Small intestine (tissue), 7 donors: ENCODE measurements at regions not wholly inside any gene's neighbourhood (a gene's known extent, or its start where the extent isn't known, plus 50 kb on each side); places are given as distances from the start of the nearest gene placed in this dataset.

Experiments
- DNase-seq, 2 donors: peaks; one replicate each; pipeline versions ENCODE4 v3.0.0 to v3.0.0-alpha.2; 2013
- FAIRE-seq: peaks from 2 replicates; lab custom pipeline; 2012; peaks lifted over from hg19 to GRCh38; lab: Jason Lieb, UNC
- H3K27ac ChIP-seq, 3 donors: one replicate each; pipeline ENCODE4 v1.5.1; 2013; ENCODE audit warnings: low read length in 2 of 3, mild to moderate bottlenecking in 2 of 3, control low read depth in 1 of 3, inconsistent platforms in 1 of 3, low read depth in 1 of 3, moderate library complexity in 1 of 3
- H3K27me3 ChIP-seq, 3 donors: one replicate each; pipeline ENCODE4 v1.6.1; 2013; ENCODE audit warnings: low read length in 3 of 3, inconsistent platforms in 1 of 3; ENCODE audit not compliant: control insufficient read depth in 3 of 3, insufficient read depth in 3 of 3
- H3K36me3 ChIP-seq, 3 donors: one replicate each; pipeline ENCODE4 v1.6.1; 2013; ENCODE audit warnings: low read length in 3 of 3, inconsistent platforms in 1 of 3, low read depth in 1 of 3, mild to moderate bottlenecking in 1 of 3, moderate library complexity in 1 of 3; ENCODE audit not compliant: control insufficient read depth in 3 of 3, insufficient read depth in 2 of 3
- H3K4me1 ChIP-seq, 3 donors: one replicate each; pipeline ENCODE4 v1.6.1; 2013; ENCODE audit warnings: low read length in 2 of 3, inconsistent platforms in 1 of 3, low read depth in 1 of 3, mild to moderate bottlenecking in 1 of 3, moderate library complexity in 1 of 3; ENCODE audit not compliant: control insufficient read depth in 3 of 3, insufficient read depth in 2 of 3
- H3K4me3 ChIP-seq, 3 donors: one replicate each; pipeline ENCODE4 v1.5.1; 2013; ENCODE audit warnings: low read length in 3 of 3, control low read depth in 1 of 3, inconsistent platforms in 1 of 3, low read depth in 1 of 3, mild to moderate bottlenecking in 1 of 3, moderate library complexity in 1 of 3
- H3K9me3 ChIP-seq, 2 donors: one replicate each; pipeline ENCODE4 v1.6.1; 2013; ENCODE audit warnings: low read depth in 1 of 2, low read length in 1 of 2; ENCODE audit not compliant: control insufficient read depth in 2 of 2, insufficient read depth in 1 of 2
- WGBS, 3 donors: extraction: QIAGEN DNeasy Blood & Tissue Kit; methylation state at CpG; one replicate each; pipeline ENCODE4 v1.1.7; 2013; 5-methylcytosine and 5-hydroxymethylcytosine counted together
- donor health status: healthy with polysubstance abuse.
- donor health status: control.
- donor health status: control.
- donor health status: Bipolar disorder and iron deficiency.
- donor health status: healthy.

DNA sequence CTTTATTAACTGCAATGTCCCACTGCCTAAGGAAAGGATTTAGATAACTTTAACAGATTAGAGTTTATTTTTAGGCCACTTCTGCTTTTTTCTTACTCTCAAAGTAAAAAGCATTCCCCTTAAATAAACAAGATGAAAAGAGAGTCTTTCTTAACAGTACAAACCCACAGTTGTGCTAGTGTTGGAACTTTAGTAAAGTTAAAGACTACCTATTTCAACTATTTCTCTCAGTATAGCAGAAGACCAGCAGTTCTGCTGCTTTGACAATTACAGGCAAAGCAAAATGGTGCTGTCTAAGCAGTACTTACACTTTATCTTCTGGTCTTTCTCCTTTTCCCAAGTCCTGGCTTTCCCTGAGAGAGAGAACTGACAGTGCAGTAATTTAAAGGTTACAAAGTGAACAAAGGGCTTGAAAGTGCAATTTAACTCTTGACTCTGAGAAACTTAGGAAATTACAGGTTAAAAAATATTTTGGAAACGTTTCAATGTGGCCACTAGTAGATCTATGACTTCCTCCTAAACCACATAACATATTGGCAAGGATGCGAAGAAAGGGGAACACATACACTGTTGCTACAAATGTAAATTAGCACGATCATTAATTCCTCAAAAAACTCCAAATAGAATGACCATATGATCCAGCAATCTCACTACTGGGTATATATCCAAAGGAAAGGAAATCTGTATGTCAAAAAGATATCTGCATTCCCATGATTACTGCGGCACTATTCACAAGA, 135.4 kb upstream of the POGK start:
- no peak for DNase-seq
- no peak overlapping the region for H3K4me3 ChIP-seq
- H3K36me3 ChIP-seq: no peaks in the 10 kb centered on the region
- H3K27ac ChIP-seq: no peak overlapping the region
- no peak for FAIRE-seq
- H3K4me1 ChIP-seq: no peaks in the 10 kb centered on the region
- no peaks in the 10 kb centered on the region for H3K9me3 ChIP-seq
- no peaks in the 10 kb centered on the region for H3K27me3 ChIP-seq
- WGBS, 3 donors: 53 to 71% (median 55%) methylated on average over 4 of the region's 4 CpGs

DNA sequence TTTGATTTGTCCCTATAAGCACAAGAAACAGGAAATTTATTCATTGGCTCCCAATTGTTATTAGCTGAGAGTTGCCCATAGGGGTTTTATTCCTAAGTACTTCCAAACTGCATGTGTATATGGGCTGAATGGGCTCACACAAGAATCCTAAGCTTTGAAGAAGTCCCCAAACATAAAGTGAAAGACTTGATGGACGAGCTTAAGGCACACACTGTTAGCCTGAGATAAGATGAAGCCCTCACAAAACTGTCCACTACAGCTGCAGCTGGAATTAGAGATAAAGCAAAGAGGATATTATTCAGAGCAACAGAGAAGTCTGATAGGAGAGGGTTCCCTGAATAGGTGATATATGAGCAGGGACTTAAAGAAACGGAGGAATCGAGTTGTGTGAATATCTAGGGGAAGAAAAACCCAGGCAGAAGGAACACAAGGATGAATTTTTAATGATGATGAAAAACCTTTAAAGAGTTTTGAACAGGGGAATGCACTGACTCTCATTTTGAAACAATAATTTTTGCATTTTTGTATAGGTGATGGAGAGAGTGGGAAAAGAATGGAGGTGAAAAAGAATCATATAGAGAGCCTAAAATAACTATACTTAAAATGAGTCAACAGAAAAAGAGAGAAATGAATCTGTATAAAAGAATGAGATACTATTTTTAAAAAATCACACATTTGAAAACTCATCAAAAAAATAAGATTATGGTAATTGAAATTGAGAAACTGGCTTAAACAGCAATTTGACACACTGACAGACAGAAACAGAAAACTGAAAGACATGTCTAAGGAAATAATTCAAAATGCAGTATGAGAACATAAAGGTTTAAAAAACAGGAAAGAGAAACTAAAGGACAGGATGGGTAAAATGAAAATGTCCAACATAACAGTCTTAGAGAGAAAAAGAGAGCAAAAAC, 133.6 kb upstream of the POGK start:
- Histone ChIP-seq H3K27ac (no peak overlapping the region), H3K4me3 (no peak overlapping the region), H3K9me3 (no peaks in the 10 kb centered on the region), H3K4me1 (no peaks in the 10 kb centered on the region), H3K27me3 (no peaks in the 10 kb centered on the region), H3K36me3 (no peaks in the 10 kb centered on the region)
- DNase-seq: no peak
- no peak for FAIRE-seq
- 15 to 22% (median 18%) methylated on average over 3 of the region's 3 CpGs for WGBS, 3 donors

DNA sequence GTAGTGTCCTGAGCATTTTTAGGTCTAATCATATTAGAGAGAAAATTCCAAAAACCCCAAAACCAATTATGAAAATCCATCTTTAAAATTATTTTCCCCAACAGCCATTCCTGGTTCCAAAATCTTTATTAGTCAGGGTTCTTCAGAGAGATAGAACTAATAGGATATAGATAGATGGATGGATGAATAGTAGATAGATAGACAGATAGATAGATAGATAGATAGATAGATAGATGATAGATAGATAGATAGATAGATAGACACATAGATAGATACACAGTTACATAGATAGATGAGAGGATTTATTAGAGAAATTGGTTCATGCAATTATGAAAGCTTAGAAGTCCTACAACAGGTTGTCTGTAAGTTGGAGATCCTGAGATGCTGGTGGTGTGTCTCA, 122.7 kb upstream of the POGK start:
- H3K4me1 ChIP-seq: no peaks in the 10 kb centered on the region
- no peak overlapping the region for H3K4me3 ChIP-seq
- H3K36me3 ChIP-seq: no peaks in the 10 kb centered on the region
- no peak for DNase-seq
- H3K27me3 ChIP-seq: no peaks in the 10 kb centered on the region
- H3K9me3 ChIP-seq: peaks cover 1 to 5% of the 10 kb centered on the region in 2 donors
- no peak overlapping the region for H3K27ac ChIP-seq
- FAIRE-seq: no peak

DNA sequence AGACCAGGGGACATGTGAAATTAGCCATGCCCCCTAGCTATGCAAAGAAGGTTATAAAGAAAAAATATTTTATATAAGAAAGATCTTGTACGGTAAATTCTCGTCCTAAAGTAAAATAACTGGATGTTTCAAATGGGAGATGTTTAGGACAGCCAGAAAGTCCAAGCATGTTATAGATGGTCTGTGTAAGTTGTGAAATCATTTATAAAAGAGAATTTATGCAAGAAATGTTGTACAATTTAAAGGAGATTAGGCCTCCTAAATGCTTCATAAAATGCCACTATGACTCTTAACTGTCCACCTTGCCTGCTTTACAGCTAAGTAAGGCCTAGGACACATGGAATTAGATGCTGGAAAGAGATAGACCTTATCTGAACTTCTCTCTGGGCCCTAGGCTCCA, 118.1 kb upstream of the POGK start:
- Histone ChIP-seq H3K27ac (no peak overlapping the region), H3K36me3 (no peaks in the 10 kb centered on the region), H3K27me3 (no peaks in the 10 kb centered on the region), H3K4me1 (no peaks in the 10 kb centered on the region), H3K4me3 (no peak overlapping the region), H3K9me3 (peaks cover 1 to 12% of the 10 kb centered on the region in 2 donors)
- WGBS, 3 donors: 40 to 70% (median 64%) methylated on average over 2 of the region's 2 CpGs
- DNase-seq (no peak), FAIRE-seq (no peak)

DNA sequence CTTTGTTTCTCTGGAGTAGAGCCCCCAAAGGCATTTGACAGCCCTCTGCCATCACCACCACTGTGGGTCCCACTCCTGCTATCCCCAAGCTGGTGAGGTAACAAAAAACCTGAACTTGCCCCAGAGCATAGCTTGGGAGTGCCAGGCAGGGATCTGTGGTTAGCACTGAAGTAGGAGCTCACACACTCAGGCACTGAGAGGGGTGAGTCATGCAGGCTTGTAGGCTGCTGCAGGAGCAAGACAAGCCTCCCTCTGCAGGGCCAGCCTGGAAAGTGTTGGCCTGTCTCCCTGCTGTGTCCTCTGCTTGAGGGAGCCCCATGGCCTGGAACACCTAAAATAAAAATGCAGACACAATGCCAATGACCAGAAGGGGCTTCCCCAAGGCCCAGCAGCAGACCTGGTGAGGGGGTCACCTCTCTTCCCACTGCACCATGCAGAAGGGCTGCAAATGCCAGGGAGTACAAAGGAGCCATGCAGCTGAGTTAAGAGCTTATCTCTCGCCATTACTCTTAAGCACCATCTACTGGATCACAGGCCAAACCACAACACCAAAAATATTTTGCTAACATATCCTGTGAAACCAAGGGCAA, 108.9 kb upstream of the POGK start:
- Histone ChIP-seq H3K4me3 (no peak overlapping the region), H3K27ac (no peak overlapping the region), H3K9me3 (peaks cover 0 to 19% of the 10 kb centered on the region in 2 donors), H3K27me3 (no peaks in the 10 kb centered on the region), H3K4me1 (no peaks in the 10 kb centered on the region), H3K36me3 (no peaks in the 10 kb centered on the region)
- DNase-seq (no peak), FAIRE-seq (no peak)
- 69 to 87% (median 71%) methylated on average over 1 of the region's 1 CpG for WGBS, 3 donors

DNA sequence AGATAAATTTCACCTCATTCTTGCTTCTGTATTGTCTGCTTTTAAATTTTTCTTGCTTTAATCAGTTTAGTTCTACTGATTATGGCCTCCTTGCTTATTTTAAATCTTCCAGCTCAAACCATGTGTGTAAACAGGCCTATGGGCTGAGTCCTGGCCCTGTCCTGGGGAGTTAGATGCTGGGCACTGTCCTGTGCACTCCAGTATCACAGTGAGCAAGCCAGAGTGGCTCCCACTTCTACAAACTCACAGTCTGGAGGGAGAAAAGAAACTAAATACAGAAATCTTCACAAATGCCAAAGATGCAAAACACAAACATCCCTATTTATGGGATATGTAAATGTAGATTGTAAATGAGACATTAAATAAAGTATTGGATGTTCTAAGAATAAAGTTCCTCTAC, 101.1 kb upstream of the POGK start:
- Histone ChIP-seq H3K4me1 (no peaks in the 10 kb centered on the region), H3K4me3 (no peak overlapping the region), H3K9me3 (peaks cover 0 to 2% of the 10 kb centered on the region in 2 donors), H3K36me3 (no peaks in the 10 kb centered on the region), H3K27ac (no peak overlapping the region), H3K27me3 (no peaks in the 10 kb centered on the region)
- no peak for DNase-seq
- no peak for FAIRE-seq

DNA sequence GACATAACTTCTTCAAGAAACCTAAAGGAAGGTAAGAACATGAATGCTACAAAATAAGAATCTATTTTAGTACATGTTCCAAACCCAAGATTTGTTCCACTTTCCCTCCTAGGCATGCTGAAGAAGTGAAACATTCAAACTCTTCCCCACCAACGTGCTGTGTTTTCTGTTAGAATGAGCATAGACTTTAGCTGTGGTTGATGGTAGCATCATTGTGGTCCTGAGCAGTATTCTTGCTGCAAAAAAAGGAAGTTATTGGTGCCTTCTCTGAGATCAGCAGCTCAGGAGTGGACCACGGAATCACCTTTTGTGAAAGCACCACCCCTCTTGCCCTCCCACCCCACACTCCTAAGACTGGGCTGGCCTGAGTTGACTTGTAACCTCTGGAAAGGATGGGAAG, 100.4 kb upstream of the POGK start:
- no peak overlapping the region for H3K27ac ChIP-seq
- peaks cover 0 to 2% of the 10 kb centered on the region in 2 donors for H3K9me3 ChIP-seq
- no peaks in the 10 kb centered on the region for H3K27me3 ChIP-seq
- no peaks in the 10 kb centered on the region for H3K4me1 ChIP-seq
- 52 to 73% (median 53%) methylated on average over 2 of the region's 2 CpGs for WGBS, 3 donors
- no peak for FAIRE-seq
- H3K4me3 ChIP-seq: no peak overlapping the region
- H3K36me3 ChIP-seq: no peaks in the 10 kb centered on the region
- no peak for DNase-seq

DNA sequence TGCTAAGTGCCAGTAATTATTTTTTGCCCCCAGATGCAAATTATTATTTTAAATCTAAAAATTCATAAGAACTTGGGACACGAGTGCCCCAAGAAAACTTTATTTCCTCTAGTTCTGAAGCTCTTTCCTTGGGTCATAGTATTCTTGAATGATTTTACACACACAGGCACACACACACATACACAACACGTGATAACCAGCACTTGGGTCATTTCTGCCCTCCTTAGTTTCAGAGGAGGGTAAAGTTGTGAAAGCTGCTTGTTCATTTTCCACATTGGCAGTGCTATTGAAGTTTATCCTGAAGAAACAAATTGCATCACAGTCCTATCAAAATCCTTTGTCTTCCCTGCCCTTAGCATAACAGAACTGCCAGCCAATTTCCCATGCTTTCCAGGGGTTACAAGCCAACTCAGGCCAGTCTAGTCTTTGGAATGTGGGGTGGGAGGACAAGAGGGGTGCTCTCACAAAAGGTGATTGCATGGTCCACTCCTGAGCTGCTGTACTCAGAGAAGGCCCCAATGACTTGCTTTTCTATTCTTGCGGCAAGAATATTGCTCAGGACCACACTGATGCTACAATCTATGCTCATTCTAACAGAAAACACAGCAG, 98.5 kb upstream of the POGK start:
- H3K36me3 ChIP-seq: no peaks in the 10 kb centered on the region
- FAIRE-seq (no peak), DNase-seq (no peak)
- no peak overlapping the region for H3K4me3 ChIP-seq
- no peak overlapping the region for H3K27ac ChIP-seq
- no peaks in the 10 kb centered on the region for H3K4me1 ChIP-seq
- no peaks in the 10 kb centered on the region for H3K27me3 ChIP-seq
- WGBS, 3 donors: 78 to 80% (median 79%) methylated on average over 3 of the region's 3 CpGs
- peaks cover 0 to 6% of the 10 kb centered on the region in 2 donors for H3K9me3 ChIP-seq
